ENCODE measurements at regions not wholly inside any gene's neighbourhood (a gene's known extent, or its start where the extent isn't known, plus 50 kb on each side); places are given as distances from the start of the nearest gene placed in this dataset.

DNA sequence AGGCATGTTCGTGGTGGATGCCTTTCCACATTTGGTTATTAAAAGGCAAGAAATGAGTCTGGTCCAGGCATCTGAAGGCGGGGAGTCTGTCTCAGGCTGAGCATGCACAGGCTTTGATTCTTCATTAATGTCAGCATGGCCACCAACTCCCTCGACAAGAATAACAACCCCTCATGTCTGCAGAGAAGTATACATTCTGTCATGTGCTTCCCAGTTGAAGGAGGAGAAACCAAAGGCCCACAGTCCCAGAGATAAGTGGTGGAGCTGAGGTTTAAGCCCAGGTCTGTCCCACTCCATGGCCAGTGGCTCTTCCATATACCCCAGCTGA lies 61.6 kb upstream of the LAPTM5 start:
- DNase-seq (ENCODE audit: low spot score), result no peak

DNA sequence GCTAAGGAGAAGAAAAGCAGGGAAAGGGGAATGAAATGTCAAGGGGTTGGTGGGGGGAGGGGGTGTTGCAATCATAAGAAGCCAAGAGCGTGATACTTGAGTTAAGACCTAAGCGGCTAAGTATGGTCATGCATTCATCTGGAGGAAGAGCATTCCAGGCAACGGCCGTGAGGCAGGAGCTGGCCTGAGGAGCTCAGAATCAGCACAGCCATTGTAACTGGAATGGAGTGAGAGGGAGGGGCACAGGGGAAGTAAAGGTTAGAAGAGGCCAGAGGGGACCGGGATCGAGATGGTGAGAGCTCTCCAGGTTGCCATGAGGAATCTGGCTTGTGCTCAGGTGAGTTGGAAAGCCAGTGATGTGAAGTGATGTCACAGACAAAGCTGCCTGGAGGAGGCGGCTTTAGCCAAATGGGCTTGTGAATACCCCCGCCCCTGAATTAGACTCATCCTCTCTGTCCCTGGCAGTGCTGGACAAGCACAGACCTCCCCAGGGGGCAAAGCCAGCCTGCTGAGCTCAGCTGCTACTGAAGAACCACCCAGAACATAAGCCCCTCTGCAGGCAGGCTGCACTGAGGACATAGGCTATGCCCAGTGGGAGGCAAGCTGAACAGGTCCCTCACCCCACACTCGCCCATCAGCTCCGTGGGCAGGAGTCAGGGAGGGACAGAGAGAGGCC lies 61.1 kb upstream of the LAPTM5 start:
- DNase-seq (ENCODE audit: low spot score), result no peak

DNA sequence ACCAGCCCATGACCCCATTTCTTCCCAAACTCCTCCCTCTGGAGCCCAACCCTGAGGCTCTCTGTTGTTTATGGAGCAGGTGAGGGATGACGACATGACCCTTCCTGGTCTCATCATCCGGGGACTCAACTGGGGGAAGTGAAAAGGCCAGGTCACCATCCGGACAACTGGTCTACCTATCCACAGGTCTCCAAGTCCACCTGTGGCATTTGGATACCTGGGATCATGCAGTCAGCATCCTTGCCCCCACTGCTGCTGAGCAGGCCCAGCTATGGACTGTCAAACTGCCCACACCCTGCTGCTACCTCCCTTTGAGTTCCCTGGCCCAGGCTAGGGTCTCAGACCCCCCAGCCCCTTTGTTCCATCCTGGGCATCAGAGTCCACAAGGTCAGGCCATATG lies 60.0 kb upstream of the LAPTM5 start:
- DNase-seq (ENCODE audit: low spot score), result no peak

DNA sequence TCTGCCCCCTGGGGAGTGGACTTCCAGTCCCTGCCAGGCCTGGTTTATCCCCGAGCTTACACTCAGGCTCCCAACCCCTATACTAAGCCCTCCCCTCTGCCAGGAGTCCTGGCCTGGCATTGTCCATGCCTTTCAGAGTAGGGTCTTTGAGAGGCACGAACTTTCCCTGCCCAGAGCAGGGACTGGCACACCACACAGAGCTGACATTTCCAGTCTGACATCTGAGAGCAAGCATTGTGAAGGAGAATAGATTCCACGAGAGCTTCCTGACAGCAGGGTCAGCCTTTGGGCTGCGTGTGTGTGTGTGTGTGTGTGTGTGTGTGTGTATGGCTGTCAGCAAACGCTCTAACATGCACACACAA lies 59.5 kb upstream of the LAPTM5 start:
- DNase-seq (ENCODE audit: low spot score), result no peak

DNA sequence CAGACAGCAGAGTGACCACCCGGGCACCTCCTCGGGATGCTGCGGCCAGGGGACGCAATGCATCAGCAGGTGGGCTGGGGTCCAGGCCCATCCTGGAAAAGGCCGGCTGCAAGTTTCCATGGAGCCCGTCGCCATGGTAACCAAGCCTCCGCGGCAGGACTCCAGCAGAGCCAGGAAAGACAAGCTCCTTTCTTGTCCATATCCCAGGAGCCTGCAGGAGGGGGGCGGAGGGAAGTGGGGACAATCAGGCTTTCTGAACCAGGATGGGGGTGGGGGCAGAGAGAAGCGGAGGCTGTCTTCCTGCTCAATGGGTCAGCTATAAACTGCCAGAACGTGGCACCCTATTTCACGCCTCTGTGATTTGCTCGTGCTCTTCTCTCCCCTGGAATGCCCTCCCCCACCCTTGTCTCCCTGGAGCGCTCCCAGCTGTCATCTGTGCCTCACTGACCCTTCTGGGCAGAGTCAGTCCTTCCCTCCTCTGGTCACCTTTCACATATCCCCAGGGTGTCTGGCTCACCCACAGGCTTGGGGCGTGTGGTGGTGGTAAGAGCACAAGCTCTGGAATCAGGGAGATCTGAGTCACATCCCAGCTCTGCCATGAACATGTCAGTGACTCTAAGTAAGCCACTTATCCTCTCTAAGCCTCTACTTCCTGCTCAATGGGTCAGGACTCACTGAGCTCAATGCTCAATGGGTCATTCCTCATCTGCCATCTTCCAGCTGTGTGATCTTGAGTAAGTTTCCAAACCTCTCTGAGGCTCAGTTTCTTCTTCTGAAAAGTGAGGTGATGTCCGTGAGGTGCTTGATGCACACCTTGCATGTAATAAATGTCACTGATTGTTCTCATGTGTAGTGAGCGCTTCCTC lies 58.9 kb upstream of the LAPTM5 start:
- DNase-seq (ENCODE audit: low spot score), result peak; percentile 80

DNA sequence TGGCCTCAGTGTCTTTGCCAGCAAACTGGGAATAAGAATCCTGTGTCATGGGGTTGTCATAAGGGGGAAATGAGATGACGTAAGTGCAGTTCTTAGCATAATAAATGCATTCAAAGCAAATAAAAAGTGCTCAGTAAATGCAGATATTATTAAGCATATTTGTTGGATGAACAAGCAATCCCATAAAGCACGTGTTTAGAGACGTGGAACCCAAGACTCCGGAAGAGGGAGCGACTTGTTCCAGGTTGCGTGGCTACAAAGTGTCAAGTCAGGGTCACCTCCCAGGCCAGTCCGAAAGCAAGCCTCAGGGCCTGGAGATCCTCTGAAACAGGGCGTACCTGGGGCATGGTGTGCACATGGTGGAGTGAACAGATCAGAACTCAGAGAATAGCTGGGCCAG lies 58.0 kb upstream of the LAPTM5 start:
- no peak for DNase-seq (ENCODE audit: low spot score)

DNA sequence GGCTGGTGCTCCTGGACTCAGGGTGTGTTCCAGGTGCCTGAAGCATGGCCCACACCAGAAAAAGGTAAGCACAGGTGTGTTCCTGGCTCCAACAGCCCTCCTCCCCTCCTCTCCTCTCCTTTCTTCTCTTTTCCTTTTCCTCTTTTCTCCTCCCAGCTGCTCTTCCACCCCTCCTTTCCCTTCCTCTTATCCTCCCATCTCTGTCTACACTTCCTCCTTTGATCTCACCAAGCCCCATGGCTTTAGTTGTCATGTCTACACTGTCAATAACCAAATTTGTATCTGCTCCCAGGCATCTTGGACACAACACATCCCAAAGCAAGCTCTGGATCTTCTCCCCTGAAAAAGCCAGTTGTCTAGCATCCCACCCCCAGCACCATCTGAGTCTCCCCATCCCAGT lies 56.7 kb upstream of the LAPTM5 start:
- DNase-seq (ENCODE audit: low spot score), result no peak

DNA sequence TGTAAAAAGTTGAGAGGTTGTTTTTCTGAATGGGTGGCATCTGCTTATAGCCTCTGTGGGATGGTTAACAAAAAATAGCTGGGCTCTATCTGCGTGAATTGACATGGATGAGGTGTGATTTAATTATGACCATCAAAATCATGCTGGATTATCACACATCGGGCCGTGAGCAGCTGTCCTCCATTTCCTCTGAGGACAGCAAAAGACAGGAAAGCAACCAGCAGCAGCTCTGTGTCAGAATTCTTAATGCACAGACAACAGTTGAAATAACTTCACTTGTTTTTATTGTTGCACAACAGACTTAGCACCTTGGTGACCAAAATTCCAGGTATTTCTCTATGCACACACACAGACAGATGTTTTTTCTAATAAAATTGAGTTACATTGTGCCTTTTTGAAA lies 54.5 kb upstream of the LAPTM5 start:
- no peak for DNase-seq (ENCODE audit: low spot score)

DNA sequence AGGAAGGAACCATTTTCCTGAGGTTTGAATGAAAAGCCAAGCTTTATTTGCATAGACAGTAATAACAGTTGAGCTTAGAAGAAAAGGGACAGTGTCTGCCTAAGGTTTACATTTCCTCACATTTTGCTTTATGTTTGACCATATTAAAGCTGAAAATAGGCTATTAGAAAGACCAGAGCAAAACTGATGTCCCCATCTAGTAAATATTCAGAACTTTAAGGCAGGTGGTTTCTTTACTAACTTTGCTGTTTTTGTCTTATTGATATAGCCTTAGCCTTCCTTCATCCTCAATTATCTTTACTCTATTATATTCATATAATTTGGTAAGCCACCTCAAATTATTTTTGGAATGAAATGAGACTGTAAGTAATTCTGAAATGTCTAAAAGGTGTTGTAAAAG lies 53.6 kb upstream of the LAPTM5 start:
- DNase-seq (ENCODE audit: low spot score), result no peak

DNA sequence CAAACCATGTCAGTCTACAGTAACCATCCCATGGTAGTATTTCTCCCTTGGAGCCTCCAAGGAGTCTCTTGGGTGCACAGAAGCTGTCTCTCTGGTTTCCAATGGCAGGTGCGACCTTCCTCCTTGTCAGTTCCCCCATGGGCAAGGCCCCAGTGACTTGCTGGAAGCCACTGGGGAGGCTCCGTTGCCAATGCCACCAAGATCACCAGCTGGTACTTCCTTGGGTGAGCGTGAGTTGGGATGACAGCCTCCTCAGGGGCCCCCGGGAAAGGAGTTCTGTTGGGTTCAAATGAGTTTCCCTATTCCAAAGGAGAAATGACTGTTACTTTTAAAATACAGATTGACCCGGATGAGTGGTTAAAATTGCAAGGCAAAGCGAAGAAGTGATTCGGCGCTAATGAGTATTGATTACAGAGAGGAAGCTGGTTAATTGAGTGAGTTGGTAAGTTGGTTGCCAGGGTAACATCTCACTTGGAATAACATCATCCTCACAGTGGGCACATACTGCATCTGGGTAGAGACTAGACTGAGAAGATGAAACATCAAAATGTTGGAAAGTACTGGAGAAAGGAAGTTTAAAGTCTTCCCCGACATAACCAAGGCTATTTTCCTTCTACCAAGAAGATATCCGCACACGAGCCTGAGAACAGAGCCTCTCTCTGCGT lies 53.0 kb upstream of the LAPTM5 start:
- no peak for DNase-seq (ENCODE audit: low spot score)

DNA sequence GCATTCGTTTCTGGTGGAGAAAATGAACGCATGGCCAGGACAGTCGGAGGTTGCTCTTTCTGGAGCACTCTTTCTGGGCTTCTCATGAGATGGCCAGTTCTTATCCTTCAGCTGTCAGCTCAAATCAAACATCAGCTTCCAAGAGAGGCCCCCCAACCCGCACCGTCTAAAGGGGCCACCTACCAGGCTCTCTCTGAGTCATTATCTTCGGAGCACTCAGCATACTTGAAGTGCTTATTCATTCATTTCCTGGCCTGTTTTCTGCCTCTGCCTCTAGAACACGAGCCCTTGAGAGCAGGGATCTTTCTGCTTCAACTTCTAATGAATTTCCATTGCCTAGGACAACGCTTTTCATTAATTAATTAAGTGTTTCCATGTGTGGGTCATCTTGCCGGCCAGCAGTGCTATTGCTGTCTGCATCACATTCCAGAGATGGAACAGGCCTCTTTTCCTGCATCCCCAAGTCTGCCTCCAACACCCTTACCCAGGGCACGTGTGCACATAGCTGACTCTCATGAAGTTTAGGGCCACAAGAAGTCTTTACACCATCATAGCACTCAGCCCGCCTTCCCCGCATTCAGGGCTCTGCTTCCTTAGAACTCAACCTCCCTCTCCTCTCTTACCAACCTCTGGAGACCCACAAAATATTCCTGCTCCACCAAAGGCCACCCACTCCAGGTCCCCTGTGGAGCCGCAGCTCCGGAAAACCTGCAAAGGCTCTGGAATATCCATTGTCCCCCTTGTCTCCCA lies 52.1 kb upstream of the LAPTM5 start:
- DNase-seq (ENCODE audit: low spot score), result peak; percentile 80

DNA sequence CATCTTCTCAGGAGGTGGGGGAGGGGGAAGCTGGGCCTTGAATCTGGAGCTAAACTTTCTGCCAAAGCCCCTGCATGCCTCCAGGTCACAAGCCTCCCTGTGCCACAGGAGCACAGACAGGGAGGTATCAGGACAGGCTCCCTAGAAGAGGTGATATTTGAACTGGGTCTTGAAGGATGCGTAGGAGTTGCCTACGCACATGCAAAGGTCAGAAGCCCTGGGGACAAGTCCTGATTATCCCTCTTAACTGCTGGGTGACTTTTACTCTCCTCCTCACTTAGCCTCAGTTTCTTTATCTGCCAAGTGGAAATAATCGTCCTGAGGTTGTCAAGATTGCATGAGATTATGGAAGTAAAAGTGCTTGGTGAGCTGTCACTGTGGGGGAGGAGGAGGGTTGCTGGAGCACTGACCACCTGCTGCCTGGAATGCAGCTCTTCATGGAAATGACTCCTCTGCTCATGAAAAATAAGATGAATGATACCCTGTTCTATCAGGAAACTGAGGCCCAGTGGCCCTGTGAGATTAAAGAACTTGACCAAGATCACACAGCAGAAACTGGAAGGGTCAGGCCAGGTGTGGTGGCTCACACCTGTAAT lies 50.6 kb upstream of the LAPTM5 start:
- no peak for DNase-seq (ENCODE audit: low spot score)

DNA sequence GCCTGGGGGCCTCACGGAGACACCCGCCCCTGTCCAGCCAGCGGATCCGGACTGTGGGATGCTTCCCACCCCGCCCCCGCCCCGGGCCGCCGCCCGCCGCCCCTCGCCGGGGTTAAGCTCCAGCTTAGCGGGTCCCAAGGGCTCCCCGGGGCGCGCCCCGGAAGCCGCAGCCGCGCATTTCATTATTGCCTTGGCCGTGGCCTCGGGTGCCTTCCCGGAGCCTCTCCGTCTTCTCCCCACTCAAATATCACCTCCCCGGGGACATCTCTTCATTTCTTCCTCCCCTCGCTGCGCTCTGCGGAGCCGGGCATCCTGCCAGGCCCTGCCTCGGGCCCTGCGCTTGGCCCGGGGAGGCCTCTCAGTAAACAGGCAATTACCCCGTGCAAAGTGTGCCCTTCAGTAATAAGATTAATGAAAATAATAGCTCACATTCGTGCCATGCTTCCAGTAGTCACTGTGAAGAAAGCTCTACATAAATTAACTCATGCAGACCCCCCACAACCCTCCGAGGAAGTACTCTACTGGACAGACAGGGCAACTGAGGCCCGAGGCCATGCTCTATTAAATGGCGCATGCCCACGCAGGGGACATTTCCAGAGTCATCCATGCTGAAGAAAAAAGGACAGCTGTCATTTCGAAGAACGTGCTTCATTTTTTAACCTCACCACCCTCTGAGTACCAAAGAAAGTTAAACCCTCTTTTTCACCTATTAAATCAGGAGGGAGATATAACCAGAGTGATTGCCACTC lies 49.9 kb upstream of the LAPTM5 start:
- no peak for DNase-seq (ENCODE audit: low spot score)

All from AG20443 (cell line).